Spleen (tissue), 11 donors: ENCODE measurements at regions not wholly inside any gene's neighbourhood (a gene's known extent, or its start where the extent isn't known, plus 50 kb on each side); places are given as distances from the start of the nearest gene placed in this dataset.

Experiments used
- DNase-seq: peaks from one replicate; pipeline ENCODE4 v3.0.0-alpha.2; 2020
- H3K27ac ChIP-seq, 8 donors: fragments of 200-600 bp; sonication (generic) in 7 of 8; 1 replicate in 4 of 8; 2 replicates in 4 of 8; pipeline versions ENCODE4 v1.5.0 to v1.8.0; 2016 to 2021; ENCODE audit warnings: inconsistent platforms in 4 of 8, mild to moderate bottlenecking in 4 of 8, moderate library complexity in 1 of 8
- H3K27me3 ChIP-seq, 7 donors: fragments of 200-600 bp; sonication (generic) in 6 of 7; replicated peaks in 1 of 7; 1 replicate in 4 of 7; 2 replicates in 3 of 7; pipeline versions ENCODE4 v1.5.0 to v1.8.0; 2016 to 2021; ENCODE audit warnings: inconsistent platforms in 3 of 7, mild to moderate bottlenecking in 1 of 7
- H3K36me3 ChIP-seq, 6 donors: fragments of 200-600 bp; sonication (generic) in 5 of 6; 1 replicate in 4 of 6; 2 replicates in 2 of 6; pipeline versions ENCODE4 v1.5.0 to v1.8.0; 2016 to 2021; ENCODE audit warnings: inconsistent platforms in 2 of 6
- H3K4me1 ChIP-seq, 6 donors: fragments of 200-600 bp; sonication (generic) in 5 of 6; 1 replicate in 3 of 6; 2 replicates in 3 of 6; pipeline versions ENCODE4 v1.5.0 to v1.8.0; 2016 to 2021; ENCODE audit warnings: inconsistent platforms in 3 of 6
- H3K4me3 ChIP-seq, 8 donors: fragments of 200-600 bp; sonication (generic) in 7 of 8; 1 replicate in 4 of 8; 2 replicates in 4 of 8; pipeline versions ENCODE4 v1.5.0 to v1.8.0; 2016 to 2021; ENCODE audit warnings: inconsistent platforms in 4 of 8, mild to moderate bottlenecking in 4 of 8, moderate library complexity in 2 of 8
- H3K9me3 ChIP-seq, 8 donors: fragments of 200-600 bp; sonication (generic) in 7 of 8; 1 replicate in 4 of 8; 2 replicates in 4 of 8; pipeline versions ENCODE4 v1.5.0 to v1.8.0; 2016 to 2021; ENCODE audit warnings: inconsistent platforms in 4 of 8
- POLR2A ChIP-seq, 3 donors: fragments of 450-650 bp; IDR thresholded peaks; one replicate each; pipeline ENCODE4 v1.5.1; 2017; ENCODE audit warnings: antibody characterized with exemption in 3 of 3, mild to moderate bottlenecking in 1 of 3
- POLR2AphosphoS5 ChIP-seq, 3 donors: sonication (generic); formaldehyde crosslinking; IDR thresholded peaks; one replicate each; pipeline ENCODE4 v1.5.1; 2017; ENCODE audit warnings: antibody characterized with exemption in 3 of 3
- WGBS, 5 donors: extraction: QIAGEN DNeasy Blood & Tissue Kit in 3 of 5; methylation state at CpG; one replicate each; pipeline versions ENCODE4 v1.1.5 to v1.1.7; 2013 to 2018; 5-methylcytosine and 5-hydroxymethylcytosine counted together
- intact Hi-C: fragments of 100-400 bp; cut with DNase I; formaldehyde crosslinking; loops from one replicate; pipeline ENCODE4 v1.15.0; 2023; ENCODE audit warnings: low total_unique reads
- TF ChIP-seq, protein P1 (sequence below), 11 experiments: fragments of 200-600 bp in 7 of 11; fragments of 450-650 bp in 4 of 11; sonication (generic) in 4 of 11; IDR thresholded peaks in 8 of 11; conservative IDR thresholded peaks in 3 of 11; 1 replicate in 7 of 11; 2 replicates in 4 of 11; pipeline versions ENCODE4 v1.4.0 to v1.8.0; 2016 to 2021; ENCODE audit warnings: antibody characterized with exemption in 11 of 11, inconsistent platforms in 4 of 11, mild to moderate bottlenecking in 1 of 11
- donor health status: healthy with polysubstance abuse.
- donor health status: DM: no; HTN: no; CAD: no; lungs with moderate emphysema.
- donor health status: DM: no; HTN: no; CAD: no.
- donor health status: Bipolar disorder and iron deficiency.
- donor health status: healthy.
- donor health status: DM: no; HTN: no; CAD: no.
- donor health status: DM: yes; HTN: yes; CAD: no.

DNA sequence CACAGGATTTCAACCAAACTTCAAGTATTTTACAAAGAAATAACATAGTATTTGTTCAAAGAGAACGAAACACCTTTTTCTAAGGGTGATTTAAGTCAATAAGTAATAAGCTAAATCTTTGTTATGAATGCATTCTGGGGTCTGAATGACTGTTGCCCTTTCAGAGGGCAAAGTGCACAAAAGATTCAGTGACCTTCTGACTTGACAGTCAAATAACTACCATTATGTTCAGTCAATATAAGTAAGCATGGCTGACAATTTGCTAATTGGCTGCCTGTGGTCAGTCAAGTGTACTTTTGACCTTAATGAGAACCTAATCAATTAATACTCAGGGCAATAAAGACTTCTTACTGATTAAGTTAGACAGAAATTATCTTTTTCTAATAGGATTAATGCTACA, 133.1 kb upstream of the NANOGP8 start:
- WGBS, 5 donors, result 77 to 88% (median 83%) methylated on average over 1 of the region's 1 CpG
- TF ChIP-seq POLR2AphosphoS5 (IDR thresholded peaks at IDR 0.05), result no peak
- TF ChIP-seq, protein P1, sequence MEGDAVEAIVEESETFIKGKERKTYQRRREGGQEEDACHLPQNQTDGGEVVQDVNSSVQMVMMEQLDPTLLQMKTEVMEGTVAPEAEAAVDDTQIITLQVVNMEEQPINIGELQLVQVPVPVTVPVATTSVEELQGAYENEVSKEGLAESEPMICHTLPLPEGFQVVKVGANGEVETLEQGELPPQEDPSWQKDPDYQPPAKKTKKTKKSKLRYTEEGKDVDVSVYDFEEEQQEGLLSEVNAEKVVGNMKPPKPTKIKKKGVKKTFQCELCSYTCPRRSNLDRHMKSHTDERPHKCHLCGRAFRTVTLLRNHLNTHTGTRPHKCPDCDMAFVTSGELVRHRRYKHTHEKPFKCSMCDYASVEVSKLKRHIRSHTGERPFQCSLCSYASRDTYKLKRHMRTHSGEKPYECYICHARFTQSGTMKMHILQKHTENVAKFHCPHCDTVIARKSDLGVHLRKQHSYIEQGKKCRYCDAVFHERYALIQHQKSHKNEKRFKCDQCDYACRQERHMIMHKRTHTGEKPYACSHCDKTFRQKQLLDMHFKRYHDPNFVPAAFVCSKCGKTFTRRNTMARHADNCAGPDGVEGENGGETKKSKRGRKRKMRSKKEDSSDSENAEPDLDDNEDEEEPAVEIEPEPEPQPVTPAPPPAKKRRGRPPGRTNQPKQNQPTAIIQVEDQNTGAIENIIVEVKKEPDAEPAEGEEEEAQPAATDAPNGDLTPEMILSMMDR (IDR thresholded peaks at IDR 0.05 in 8 of 11, conservative IDR thresholded peaks at IDR 0.05 in 3 of 11), result no peak
- TF ChIP-seq POLR2A (IDR thresholded peaks at IDR 0.05), result no peak
- H3K4me3 ChIP-seq, result no peak overlapping the region
- no peak overlapping the region for H3K27ac ChIP-seq
- no peaks in the 10 kb centered on the region for H3K9me3 ChIP-seq
- H3K36me3 ChIP-seq, result no peaks in the 10 kb centered on the region
- intact Hi-C loops, result no loop called here
- H3K4me1 ChIP-seq, result no peaks in the 10 kb centered on the region
- no peaks in the 10 kb centered on the region for H3K27me3 ChIP-seq
- DNase-seq, result no peak

DNA sequence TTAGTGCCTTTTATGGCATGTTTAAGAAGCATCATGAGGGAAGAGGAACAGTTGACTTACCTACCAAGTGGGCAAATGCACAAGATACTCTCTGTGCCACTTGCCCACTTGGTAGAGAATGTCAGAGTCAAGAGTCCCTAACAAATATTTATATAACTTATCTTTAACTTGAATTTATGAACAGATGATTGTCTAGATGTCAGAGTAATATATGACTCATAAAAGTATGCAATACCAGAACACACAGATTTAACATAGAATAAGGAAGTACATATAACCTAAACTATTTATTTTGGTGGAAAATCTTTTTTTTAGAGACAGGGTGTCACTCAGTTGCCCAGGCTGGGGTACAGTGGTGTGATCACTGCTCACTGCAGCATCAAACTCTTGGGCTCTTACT, 130.0 kb upstream of the NANOGP8 start:
- DNase-seq, result no peak
- intact Hi-C loops, result no loop called here
- no peaks in the 10 kb centered on the region for H3K4me1 ChIP-seq
- TF ChIP-seq POLR2A (IDR thresholded peaks at IDR 0.05), result no peak
- TF ChIP-seq, protein P1 (IDR thresholded peaks at IDR 0.05 in 8 of 11, conservative IDR thresholded peaks at IDR 0.05 in 3 of 11), result no peak
- TF ChIP-seq POLR2AphosphoS5 (IDR thresholded peaks at IDR 0.05), result no peak
- H3K27me3 ChIP-seq, result no peaks in the 10 kb centered on the region
- no peak overlapping the region for H3K4me3 ChIP-seq
- no peaks in the 10 kb centered on the region for H3K9me3 ChIP-seq
- no peak overlapping the region for H3K27ac ChIP-seq
- no peaks in the 10 kb centered on the region for H3K36me3 ChIP-seq

DNA sequence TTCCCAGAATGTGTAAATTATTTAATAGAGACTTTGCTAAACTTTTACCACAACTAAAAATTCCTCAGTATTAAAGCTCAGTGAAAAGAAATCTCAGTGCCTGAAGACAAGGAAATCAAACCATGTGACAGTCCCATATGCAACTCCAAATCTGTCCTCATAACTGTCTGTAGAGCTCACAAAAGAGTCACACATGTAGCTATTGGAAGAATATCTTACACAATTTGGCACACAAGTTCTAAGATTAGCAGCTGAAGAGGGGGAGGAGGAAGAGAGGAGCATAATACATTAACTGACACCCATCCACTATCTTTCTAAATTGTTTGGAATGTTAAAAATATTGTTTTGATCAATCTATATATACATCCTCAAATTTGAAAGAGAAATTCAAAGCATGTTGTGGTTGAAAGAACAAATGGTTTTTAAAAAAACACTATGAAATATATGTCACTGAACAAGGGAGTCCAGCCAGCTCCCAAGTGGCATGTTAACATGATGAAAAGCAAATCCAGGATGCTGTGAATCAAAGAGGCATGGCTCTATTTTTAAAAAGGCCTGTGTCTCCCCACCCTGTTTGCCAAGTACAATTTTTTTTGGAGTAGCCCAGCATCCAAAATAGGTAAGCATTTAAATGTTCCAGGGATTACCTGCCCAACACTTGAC, 126.3 kb upstream of the NANOGP8 start:
- Histone ChIP-seq H3K9me3 (no peaks in the 10 kb centered on the region), H3K27ac (no peak overlapping the region), H3K4me1 (no peaks in the 10 kb centered on the region), H3K27me3 (no peaks in the 10 kb centered on the region), H3K4me3 (no peak overlapping the region), H3K36me3 (no peaks in the 10 kb centered on the region)
- intact Hi-C loops, result no loop called here
- no peak for DNase-seq
- TF ChIP-seq POLR2AphosphoS5 (IDR thresholded peaks at IDR 0.05) (no peak), POLR2A (IDR thresholded peaks at IDR 0.05) (no peak)
- TF ChIP-seq, protein P1 (IDR thresholded peaks at IDR 0.05 in 8 of 11, conservative IDR thresholded peaks at IDR 0.05 in 3 of 11), result no peak

- no peak for TF ChIP-seq POLR2AphosphoS5 (IDR thresholded peaks at IDR 0.05)
- TF ChIP-seq, protein P1 (IDR thresholded peaks at IDR 0.05 in 8 of 11, conservative IDR thresholded peaks at IDR 0.05 in 3 of 11), result no peak
- no peak for TF ChIP-seq POLR2A (IDR thresholded peaks at IDR 0.05)
- no peaks in the 10 kb centered on the region for H3K4me1 ChIP-seq
- H3K27me3 ChIP-seq, result no peaks in the 10 kb centered on the region
- DNase-seq, result no peak
- intact Hi-C loops, result no loop called here
- H3K27ac ChIP-seq, result no peak overlapping the region
- no peaks in the 10 kb centered on the region for H3K9me3 ChIP-seq
- no peak overlapping the region for H3K4me3 ChIP-seq
- WGBS, 5 donors, result 46 to 49% (median 49%) methylated on average over 2 of the region's 2 CpGs
- H3K36me3 ChIP-seq, result no peaks in the 10 kb centered on the region
These were observed 125.3 kb upstream of the NANOGP8 start for GRCh38 chr15:35210370-35210769.
